GM21737 (cell line): ENCODE measurements at regions not wholly inside any gene's neighbourhood (a gene's known extent, or its start where the extent isn't known, plus 50 kb on each side); places are given as distances from the start of the nearest gene placed in this dataset.

Experiments
- ATAC-seq: cut with Tn5 transposase; IDR thresholded peaks from one replicate; pipeline ENCODE4 v1.9.1; 2021; ENCODE audit warnings: mild to moderate bottlenecking, moderate library complexity; ENCODE audit not compliant: unreplicated experiment

DNA sequence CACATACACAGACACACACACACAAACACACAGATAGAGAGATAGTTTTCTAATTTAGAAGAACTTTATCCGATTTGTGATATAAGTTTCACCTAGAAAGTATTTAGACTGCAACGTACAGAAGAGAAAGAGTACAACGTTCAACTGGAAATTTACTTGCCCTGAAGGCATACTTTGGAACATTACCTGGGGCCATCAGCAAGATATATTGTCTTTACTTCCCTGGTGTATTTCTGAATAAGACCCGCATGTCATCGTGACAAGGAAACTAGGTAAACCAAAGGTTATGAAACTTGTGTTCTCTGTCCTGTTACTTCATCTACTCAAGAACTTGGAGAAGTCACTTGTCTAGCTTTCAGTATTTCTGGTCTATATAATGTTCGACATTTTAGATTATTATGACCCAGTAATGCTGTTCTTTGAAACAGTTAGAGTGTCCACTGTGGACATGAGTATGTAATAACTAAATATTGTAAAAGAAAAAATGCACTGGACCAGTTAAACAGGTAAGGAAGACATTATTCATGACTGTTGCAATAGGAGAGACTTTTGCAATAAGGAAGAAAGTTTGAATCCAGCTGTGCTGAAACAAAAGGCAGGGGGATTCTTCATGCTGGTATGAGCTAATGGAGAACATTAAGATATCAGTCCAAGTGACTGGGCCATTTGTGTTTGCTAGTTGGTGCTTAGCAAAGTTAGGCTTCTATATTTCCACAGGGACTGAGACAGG is 1791.1 kb downstream of the MAT2B start:
- ATAC-seq = no peak

GRCh38 chr5:165304193-165304827 is 1798.9 kb downstream of the MAT2B start:
- no peak for ATAC-seq

- no peak for ATAC-seq
Measured at GRCh38 chr5:165305596-165305995, 1800.2 kb downstream of the MAT2B start.

- no peak for ATAC-seq
Measured at GRCh38 chr5:165309446-165309845, 1804.0 kb downstream of the MAT2B start.

DNA sequence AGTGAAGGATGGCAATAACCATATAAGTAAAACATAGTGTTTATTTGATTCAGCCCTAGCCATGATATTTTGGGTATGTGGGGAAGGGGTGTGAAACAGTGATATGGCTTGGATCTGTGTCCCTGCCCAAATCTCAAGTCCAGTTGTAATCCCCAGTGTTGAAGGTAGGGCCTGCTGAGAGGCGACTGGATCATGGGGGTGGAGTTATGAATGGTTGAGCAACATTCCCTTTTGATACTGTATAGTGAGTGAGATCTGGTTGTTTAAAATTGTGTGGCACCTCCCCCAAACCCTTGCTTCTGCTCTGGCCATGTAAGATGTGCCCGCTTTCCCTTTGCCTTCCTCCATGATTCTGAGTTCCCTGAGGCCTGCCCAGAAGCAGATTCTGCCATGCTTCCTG is 1804.6 kb downstream of the MAT2B start:
- ATAC-seq = no peak

GRCh38 chr5:165321912-165322311 is 1816.5 kb downstream of the MAT2B start:
- no peak for ATAC-seq

- no peak for ATAC-seq
Measured at GRCh38 chr5:165325221-165325620, 1819.8 kb downstream of the MAT2B start.

DNA sequence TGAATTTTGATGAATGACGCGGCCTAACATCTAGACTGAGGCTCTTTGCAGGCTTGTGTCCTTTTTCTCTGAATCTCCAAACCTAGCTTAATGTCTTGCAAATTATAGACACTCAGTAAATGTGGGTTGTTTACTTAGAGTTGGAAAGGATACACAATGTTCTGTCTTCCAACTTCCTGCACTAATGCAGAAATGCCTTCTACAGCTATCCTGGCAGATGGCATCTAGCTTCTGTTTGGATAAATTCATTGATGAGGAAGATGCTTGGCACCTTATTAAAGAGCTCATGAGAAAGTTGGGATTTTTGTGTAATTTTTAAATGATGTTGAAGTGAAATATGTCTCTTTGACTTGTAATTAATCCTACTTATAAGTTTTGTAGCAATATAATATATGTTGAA is 1822.2 kb downstream of the MAT2B start:
- ATAC-seq = no peak

DNA sequence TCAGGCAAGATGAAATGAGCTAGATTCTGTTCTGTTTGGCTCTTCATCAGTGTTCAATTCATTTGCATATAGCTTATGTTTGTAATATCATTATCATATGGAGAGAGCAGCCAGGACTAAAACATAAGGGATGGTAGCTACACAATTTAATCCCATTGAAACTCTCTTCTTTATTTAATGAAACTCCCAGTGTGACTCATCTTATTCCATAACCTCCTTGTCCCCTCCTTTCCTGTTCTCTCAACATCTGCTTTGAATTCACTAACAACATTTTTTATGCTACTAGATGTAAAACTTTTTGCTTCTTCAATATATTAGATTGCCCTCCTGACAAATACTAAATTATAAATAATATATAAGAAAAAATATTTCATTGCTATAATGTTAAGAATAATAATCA is 1823.4 kb downstream of the MAT2B start:
- no peak for ATAC-seq

DNA sequence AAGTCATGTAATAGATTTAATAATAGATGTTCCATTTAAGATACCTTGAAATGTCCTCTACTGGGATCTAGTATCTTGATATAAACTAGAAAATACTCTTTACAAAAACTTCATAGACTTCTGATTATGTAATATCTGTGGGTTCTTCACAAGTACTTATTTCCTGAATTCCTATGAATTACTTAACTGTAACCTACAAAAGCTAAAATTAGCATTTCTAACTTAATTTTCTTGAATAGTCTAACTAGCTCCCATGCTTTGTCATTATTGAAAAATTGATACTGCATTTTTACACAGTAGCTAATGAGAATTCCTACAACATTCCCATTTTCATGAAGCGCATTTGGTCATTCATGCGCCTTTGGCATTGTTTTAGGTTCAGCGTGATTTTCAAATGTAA is 1828.2 kb downstream of the MAT2B start:
- ATAC-seq = no peak

GRCh38 chr5:165334201-165334600 is 1828.8 kb downstream of the MAT2B start:
- ATAC-seq = no peak

DNA sequence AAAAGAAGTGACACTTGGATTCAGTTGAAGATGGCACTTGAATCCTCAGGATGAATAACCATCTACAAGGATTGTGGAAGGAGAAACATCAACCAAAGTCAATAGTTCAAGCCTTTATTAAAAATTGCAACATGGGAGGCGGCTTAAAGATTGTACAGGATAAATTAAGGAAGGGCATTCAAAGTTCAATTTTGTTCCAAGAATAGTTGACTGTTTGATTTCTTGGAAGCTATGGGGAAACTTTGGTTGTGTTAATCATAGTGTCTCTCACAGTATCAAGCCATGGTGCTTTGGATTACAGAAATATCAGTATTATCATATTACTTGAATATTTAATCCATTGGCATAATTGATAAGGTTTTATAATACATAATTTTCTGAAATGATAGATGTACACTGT is 1844.3 kb downstream of the MAT2B start:
- no peak for ATAC-seq

DNA sequence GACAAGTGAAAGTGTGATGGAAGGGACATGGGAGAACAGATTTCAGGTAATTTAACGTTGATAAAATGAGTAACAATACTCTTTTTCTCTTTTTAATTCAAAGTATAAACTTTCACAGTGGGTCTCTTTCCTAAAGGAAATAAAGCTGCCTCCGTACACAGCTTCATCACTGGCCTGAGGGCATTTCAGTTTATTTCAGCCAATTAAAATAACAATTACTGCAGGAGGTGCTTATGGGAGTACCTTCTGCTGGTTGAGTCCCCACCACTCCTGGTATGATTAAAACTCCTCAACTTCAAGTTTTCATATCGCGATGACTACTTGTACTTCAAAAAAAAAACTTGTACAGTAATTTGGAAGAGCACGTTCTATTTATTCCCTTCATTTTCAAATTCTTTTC is 1845.9 kb downstream of the MAT2B start:
- ATAC-seq = no peak

DNA sequence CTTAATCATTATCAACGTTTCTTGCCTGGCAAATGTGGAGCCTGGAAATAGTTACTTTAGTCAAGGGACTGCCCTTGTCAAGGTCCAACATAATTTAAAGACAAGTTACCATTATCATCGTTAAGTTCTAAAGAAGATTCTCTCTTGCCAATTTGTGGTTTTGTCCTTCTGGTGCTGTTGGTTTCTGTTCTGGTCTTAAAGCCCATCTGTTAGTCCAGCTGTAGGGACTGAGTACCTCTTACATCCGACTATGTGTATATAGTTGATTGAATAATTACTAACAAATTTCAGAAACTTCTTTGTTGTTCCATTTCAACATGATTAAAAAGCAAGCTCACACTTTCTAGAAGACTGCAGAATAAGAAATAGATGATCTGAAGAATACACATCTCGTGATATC is 1854.9 kb downstream of the MAT2B start:
- ATAC-seq = no peak

- ATAC-seq = no peak
Measured at GRCh38 chr5:165360784-165361542, 1855.5 kb downstream of the MAT2B start.

DNA sequence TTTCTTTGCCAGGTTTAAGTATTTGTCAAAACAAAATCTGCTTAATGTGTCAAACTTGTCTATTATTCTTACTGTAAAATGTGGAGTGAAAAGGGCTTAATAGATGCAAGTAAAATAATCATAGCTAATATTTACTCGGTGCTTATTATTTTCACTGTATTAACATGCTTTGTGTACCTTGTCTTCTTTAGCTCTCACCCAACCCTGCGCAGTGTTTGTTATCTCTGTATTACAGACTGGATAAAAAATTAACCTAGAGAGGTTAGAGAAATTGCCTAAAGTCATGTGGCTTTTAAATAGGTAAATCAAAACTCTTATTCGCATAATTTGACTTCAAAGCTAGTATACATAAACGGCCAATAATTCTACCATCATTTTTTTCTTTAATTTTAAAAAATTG is 1864.8 kb downstream of the MAT2B start:
- no peak for ATAC-seq

GRCh38 chr5:165370794-165371193 is 1865.4 kb downstream of the MAT2B start:
- no peak for ATAC-seq

- no peak for ATAC-seq
Measured at GRCh38 chr5:165375201-165375600, 1869.8 kb downstream of the MAT2B start.

- ATAC-seq = no peak
Measured at GRCh38 chr5:165393839-165394238, 1888.4 kb downstream of the MAT2B start.

- no peak for ATAC-seq
Measured at GRCh38 chr5:165397516-165397915, 1892.1 kb downstream of the MAT2B start.

DNA sequence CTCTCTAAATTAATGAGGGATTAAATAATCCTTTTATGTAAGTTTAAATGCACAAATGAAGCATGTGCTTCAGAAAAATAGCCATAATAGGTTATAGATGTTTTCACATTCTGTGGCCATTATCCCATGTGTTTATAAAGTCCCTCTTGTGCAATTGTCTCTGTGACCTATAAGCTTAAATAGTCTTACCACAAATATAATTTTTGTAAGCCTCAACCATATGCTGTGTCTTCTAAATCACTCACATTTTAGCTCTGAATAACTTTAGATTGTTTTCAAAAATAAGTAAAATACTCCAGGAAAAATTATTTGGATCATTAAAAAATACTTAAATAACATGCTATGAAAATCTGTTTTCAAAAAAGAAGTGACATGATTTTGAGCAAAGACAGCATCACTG is 1894.7 kb downstream of the MAT2B start:
- no peak for ATAC-seq

DNA sequence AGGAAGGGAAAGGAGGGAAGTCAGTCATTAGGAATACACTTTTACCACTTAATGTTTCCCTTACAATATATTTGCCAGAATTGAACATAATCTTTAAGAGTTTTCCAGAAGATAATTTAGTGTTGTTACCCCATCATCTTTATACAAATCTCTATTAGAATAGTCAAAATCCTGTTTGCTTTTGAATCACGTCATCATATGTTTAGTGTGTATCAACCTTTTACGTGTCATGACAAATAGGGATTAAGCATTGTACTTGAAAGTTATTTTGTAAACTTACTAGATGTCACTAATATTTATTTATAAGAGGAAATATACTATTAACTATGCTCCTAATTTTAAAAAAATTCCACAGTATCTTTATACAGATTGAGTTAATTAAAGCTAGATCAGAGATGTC is 1899.5 kb downstream of the MAT2B start:
- ATAC-seq = no peak
